HEK293 (cell line): ENCODE measurements at regions not wholly inside any gene's neighbourhood (a gene's known extent, or its start where the extent isn't known, plus 50 kb on each side); places are given as distances from the start of the nearest gene placed in this dataset.
"Not testable (repeated sequence)": the region's sequence is repeated elsewhere in the genome, so short reads cannot be mapped to it uniquely, and the experiment has no call there.

Experiments
- CTCF ChIP-seq: fragments of 450-650 bp; formaldehyde crosslinking; IDR thresholded peaks from 2 replicates; pipeline ENCODE4 v1.5.1; 2016; ENCODE audit warnings: missing biosample characterization, missing genetic modification characterization
- MZF1 ChIP-seq: fragments of 450-650 bp; formaldehyde crosslinking; IDR thresholded peaks from 2 replicates; pipeline ENCODE4 v1.5.1; 2017; ENCODE audit warnings: missing biosample characterization, missing genetic modification characterization, borderline replicate concordance
- ZBTB20 ChIP-seq: fragments of 450-650 bp; formaldehyde crosslinking; IDR thresholded peaks from 2 replicates; pipeline ENCODE4 v1.5.1; 2016; ENCODE audit warnings: missing biosample characterization, missing genetic modification characterization
- ZBTB7A ChIP-seq: fragments of 450-650 bp; formaldehyde crosslinking; IDR thresholded peaks from 2 replicates; pipeline ENCODE4 v1.5.1; 2016; ENCODE audit warnings: low read depth, missing biosample characterization, missing genetic modification characterization
- ZFP3 ChIP-seq: fragments of 450-650 bp; formaldehyde crosslinking; IDR thresholded peaks from 2 replicates; pipeline ENCODE4 v1.5.1; 2016; ENCODE audit warnings: low read depth, missing biosample characterization, missing genetic modification characterization
- ZNF121 ChIP-seq: fragments of 450-650 bp; formaldehyde crosslinking; IDR thresholded peaks from 2 replicates; pipeline ENCODE4 v1.5.1; 2016; ENCODE audit warnings: missing biosample characterization, missing genetic modification characterization
- ZNF266 ChIP-seq: fragments of 450-650 bp; formaldehyde crosslinking; IDR thresholded peaks from 2 replicates; pipeline ENCODE4 v1.5.1; 2016; ENCODE audit warnings: missing biosample characterization, missing genetic modification characterization, low read depth
- ZNF785 ChIP-seq: fragments of 450-650 bp; formaldehyde crosslinking; IDR thresholded peaks from 2 replicates; pipeline ENCODE4 v1.5.1; 2016; ENCODE audit warnings: missing biosample characterization, missing genetic modification characterization

DNA sequence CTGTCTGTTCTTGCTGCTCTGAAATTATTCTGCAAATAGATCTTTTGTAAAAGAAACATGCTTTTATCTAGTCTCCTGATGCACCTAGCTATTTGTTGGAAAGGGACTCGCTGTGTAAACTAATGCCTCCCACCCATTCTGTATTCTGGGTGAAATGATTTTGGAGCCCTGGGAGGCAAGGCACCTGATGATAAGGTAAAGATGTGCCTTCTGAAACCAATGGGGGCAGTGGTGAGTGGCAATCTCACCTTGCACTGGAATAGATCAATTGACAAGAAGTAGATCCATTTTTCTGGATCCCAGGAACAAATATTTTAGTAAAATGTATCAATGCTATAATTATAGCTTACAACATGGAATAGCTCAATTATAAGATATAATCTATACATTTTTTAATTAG is 170.5 kb upstream of the SPATA31A3 start:
- not testable (repeated sequence) for TF ChIP-seq ZNF266 (tag by site-specific recombination); CTCF (tag by site-specific recombination); MZF1 (tag by site-specific recombination); ZBTB7A (tag by site-specific recombination); ZBTB20 (tag by site-specific recombination); ZNF785 (tag by site-specific recombination); ZFP3 (tag by site-specific recombination); ZNF121
